Activated CD4-positive, alpha-beta T cell treated with anti-CD3 and anti-CD28 coated beads, Interleukin-2, amount 50 U/mL, for 24 hours (primary cell): ENCODE measurements at regions not wholly inside any gene's neighbourhood (a gene's known extent, or its start where the extent isn't known, plus 50 kb on each side); places are given as distances from the start of the nearest gene placed in this dataset.
"Not testable (repeated sequence)": the region's sequence is repeated elsewhere in the genome, so short reads cannot be mapped to it uniquely, and the experiment has no call there.

Source experiments
- DNase-seq, 2 donors: peaks; one replicate each; pipeline ENCODE4 v3.0.0-alpha.2; 2020; ENCODE audit warnings: low read depth in 1 of 2, low spot score in 1 of 2

GRCh38 chr7:67666359-67666758 is 669.7 kb downstream of the TYW1 start:
- DNase-seq = not testable (repeated sequence)

- no peak for DNase-seq
Observed at GRCh38 chr7:67671006-67671548, 674.4 kb downstream of the TYW1 start.

- no peak for DNase-seq
Observed at GRCh38 chr7:67673861-67674260, 677.2 kb downstream of the TYW1 start.

GRCh38 chr7:67674862-67675261 is 678.2 kb downstream of the TYW1 start:
- DNase-seq = not testable (repeated sequence)

- DNase-seq = no peak
Observed at GRCh38 chr7:67675971-67676370, 679.3 kb downstream of the TYW1 start.

GRCh38 chr7:67678419-67678818 is 681.8 kb downstream of the TYW1 start:
- no peak for DNase-seq

GRCh38 chr7:67683628-67684027 is 687.0 kb downstream of the TYW1 start:
- no peak for DNase-seq

GRCh38 chr7:67690700-67691099 is 694.1 kb downstream of the TYW1 start:
- DNase-seq = no peak

- DNase-seq = no peak
Observed at GRCh38 chr7:67692425-67692824, 695.8 kb downstream of the TYW1 start.

- DNase-seq = no peak
Observed at GRCh38 chr7:67696124-67696523, 699.5 kb downstream of the TYW1 start.

GRCh38 chr7:67696878-67697277 is 700.2 kb downstream of the TYW1 start:
- DNase-seq = no peak

- DNase-seq = no peak
Observed at GRCh38 chr7:67698354-67698753, 701.7 kb downstream of the TYW1 start.

GRCh38 chr7:67705850-67706249 is 709.2 kb downstream of the TYW1 start:
- no peak for DNase-seq

- DNase-seq = no peak
Observed at GRCh38 chr7:67711706-67712105, 715.1 kb downstream of the TYW1 start.

GRCh38 chr7:67713451-67714056 is 716.9 kb downstream of the TYW1 start:
- no peak for DNase-seq

- DNase-seq = no peak
Observed at GRCh38 chr7:67716729-67717128, 720.1 kb downstream of the TYW1 start.

GRCh38 chr7:67723591-67723990 is 727.0 kb downstream of the TYW1 start:
- no peak for DNase-seq

- DNase-seq = no peak
Observed at GRCh38 chr7:67724435-67724834, 727.8 kb downstream of the TYW1 start.

GRCh38 chr7:67724955-67725354 is 728.3 kb downstream of the TYW1 start:
- DNase-seq = no peak

- no peak for DNase-seq
Observed at GRCh38 chr7:67725423-67725822, 728.8 kb downstream of the TYW1 start.

GRCh38 chr7:67729771-67730170 is 733.1 kb downstream of the TYW1 start:
- no peak for DNase-seq

- no peak for DNase-seq
Observed at GRCh38 chr7:67731704-67732103, 735.1 kb downstream of the TYW1 start.

- no peak for DNase-seq
Observed at GRCh38 chr7:67732898-67733297, 736.3 kb downstream of the TYW1 start.
